Right lobe of liver (tissue), 6 donors: ENCODE measurements at regions not wholly inside any gene's neighbourhood (a gene's known extent, or its start where the extent isn't known, plus 50 kb on each side); places are given as distances from the start of the nearest gene placed in this dataset.

Experiments
- ATAC-seq, 4 donors: fragments of 200-7000 bp; cut with Tn5 transposase; one replicate each; pipeline ENCODE4 v1.9.1; 2020; ENCODE audit warnings: mild to moderate bottlenecking in 4 of 4, moderate library complexity in 4 of 4
- DNase-seq, 3 donors: peaks; one replicate each; pipeline ENCODE4 v3.0.0-alpha.2; 2020
- H3K27ac ChIP-seq, 3 donors: fragments of 200-600 bp; one replicate each; pipeline ENCODE4 v1.8.0; 2022
- H3K27me3 ChIP-seq, 2 donors: fragments of 200-600 bp; one replicate each; pipeline ENCODE4 v1.8.0; 2022
- H3K36me3 ChIP-seq, 4 donors: fragments of 200-600 bp; sonication (generic) in 1 of 4; one replicate each; pipeline versions ENCODE4 v1.5.1 to v1.8.0; 2017 to 2022; ENCODE audit warnings: control low read depth in 1 of 4
- H3K4me1 ChIP-seq, 4 donors: fragments of 200-600 bp; sonication (generic) in 1 of 4; one replicate each; pipeline versions ENCODE4 v1.5.1 to v1.8.0; 2017 to 2022; ENCODE audit warnings: control low read depth in 1 of 4
- H3K4me3 ChIP-seq, 3 donors: fragments of 200-600 bp; one replicate each; pipeline ENCODE4 v1.8.0; 2022
- H3K9me3 ChIP-seq, 4 donors: fragments of 200-600 bp; sonication (generic) in 1 of 4; one replicate each; pipeline versions ENCODE4 v1.5.1 to v1.8.0; 2017 to 2022; ENCODE audit warnings: control low read depth in 1 of 4
- CTCF ChIP-seq, 4 donors: fragments of 200-600 bp in 3 of 4; fragments of 450-650 bp in 1 of 4; IDR thresholded peaks; one replicate each; pipeline versions ENCODE4 v1.5.1 to v1.8.0; 2016 to 2022; ENCODE audit warnings: antibody characterized with exemption in 4 of 4, mild to moderate bottlenecking in 2 of 4
- POLR2A ChIP-seq: fragments of 450-650 bp; IDR thresholded peaks from one replicate; pipeline ENCODE4 v1.6.1; 2017; ENCODE audit warnings: antibody characterized with exemption, mild to moderate bottlenecking
- WGBS: methylation state at CpG from one replicate; pipeline ENCODE4 v1.1.6; 2018; ENCODE audit warnings: low coverage, low lambda C conversion rate; ENCODE audit not compliant: insufficient coverage; ENCODE audit errors: missing lambda C conversion rate; 5-methylcytosine and 5-hydroxymethylcytosine counted together
- intact Hi-C, 2 donors: fragments of 100-400 bp; cut with DNase I; formaldehyde crosslinking; loops; one replicate each; pipeline versions ENCODE4 v1.11.2 to v1.14.1; 2022
- donor health status: DM: no; HTN: yes; CAD: no.
- donor health status: DM: no; HTN: no; CAD: no.
- donor health status: DM: no; HTN: no; CAD: no.
- donor health status: DM: no; HTN: yes; CAD: no.
- donor health status: DM: no; HTN: yes; CAD: no.

- Histone ChIP-seq H3K4me3 (no peak overlapping the region), H3K4me1 (no peaks in the 10 kb centered on the region), H3K27me3 (no peaks in the 10 kb centered on the region), H3K27ac (no peak overlapping the region), H3K9me3 (no peaks in the 10 kb centered on the region), H3K36me3 (no peaks in the 10 kb centered on the region)
- TF ChIP-seq CTCF (IDR thresholded peaks at IDR 0.05): no peak
- TF ChIP-seq POLR2A: no peak
- ATAC-seq (no peak), DNase-seq (no peak)
- intact Hi-C loops: no loop called here
- WGBS: 94% methylated on average over 2 of the region's 2 CpGs
Observed at GRCh38 chr2:186325827-186326535, 160.1 kb upstream of the ZC3H15 start.

GRCh38 chr2:186327251-186327868 is 158.7 kb upstream of the ZC3H15 start:
- no peak overlapping the region for H3K4me3 ChIP-seq
- TF ChIP-seq POLR2A (no peak), CTCF (IDR thresholded peaks at IDR 0.05) (no peak)
- WGBS: 93% methylated on average over 3 of the region's 3 CpGs
- H3K27me3 ChIP-seq: no peaks in the 10 kb centered on the region
- H3K27ac ChIP-seq: no peak overlapping the region
- H3K4me1 ChIP-seq: no peaks in the 10 kb centered on the region
- no peaks in the 10 kb centered on the region for H3K36me3 ChIP-seq
- no peak for ATAC-seq
- no peaks in the 10 kb centered on the region for H3K9me3 ChIP-seq
- no peak for DNase-seq
- intact Hi-C loops: no loop called here

- ATAC-seq (no peak), DNase-seq (no peak)
Observed at GRCh38 chr2:186328838-186329237, 157.2 kb upstream of the ZC3H15 start.

GRCh38 chr2:186330050-186330449 is 156.0 kb upstream of the ZC3H15 start:
- Histone ChIP-seq H3K9me3 (no peaks in the 10 kb centered on the region), H3K27me3 (no peaks in the 10 kb centered on the region), H3K4me3 (no peak overlapping the region), H3K4me1 (no peaks in the 10 kb centered on the region), H3K27ac (no peak overlapping the region), H3K36me3 (no peaks in the 10 kb centered on the region)
- no peak for ATAC-seq
- no peak for DNase-seq
- 88% methylated on average over 1 of the region's 1 CpG for WGBS
- intact Hi-C loops: no loop called here
- TF ChIP-seq POLR2A: no peak
- no peak for TF ChIP-seq CTCF (IDR thresholded peaks at IDR 0.05)

More at GRCh38 chr2:186328838-186329237, 157.2 kb upstream of the ZC3H15 start:
- TF ChIP-seq POLR2A: no peak
- TF ChIP-seq CTCF (IDR thresholded peaks at IDR 0.05): no peak
- Histone ChIP-seq H3K36me3 (no peaks in the 10 kb centered on the region), H3K4me1 (no peaks in the 10 kb centered on the region), H3K9me3 (no peaks in the 10 kb centered on the region), H3K27me3 (no peaks in the 10 kb centered on the region), H3K4me3 (no peak overlapping the region), H3K27ac (no peak overlapping the region)
- intact Hi-C loops: no loop called here
